Bone marrow (tissue), 2 donors: ENCODE measurements at regions not wholly inside any gene's neighbourhood (a gene's known extent, or its start where the extent isn't known, plus 50 kb on each side); places are given as distances from the start of the nearest gene placed in this dataset.

Experiments
- DNase-seq, 2 donors: peaks; one replicate each; lab custom pipeline; 2025; lab: John Stamatoyannopoulos, UW

GRCh38 chr5:98454407-98454806, 319.1 kb upstream of the RGMB start:
- no peak for DNase-seq

DNA sequence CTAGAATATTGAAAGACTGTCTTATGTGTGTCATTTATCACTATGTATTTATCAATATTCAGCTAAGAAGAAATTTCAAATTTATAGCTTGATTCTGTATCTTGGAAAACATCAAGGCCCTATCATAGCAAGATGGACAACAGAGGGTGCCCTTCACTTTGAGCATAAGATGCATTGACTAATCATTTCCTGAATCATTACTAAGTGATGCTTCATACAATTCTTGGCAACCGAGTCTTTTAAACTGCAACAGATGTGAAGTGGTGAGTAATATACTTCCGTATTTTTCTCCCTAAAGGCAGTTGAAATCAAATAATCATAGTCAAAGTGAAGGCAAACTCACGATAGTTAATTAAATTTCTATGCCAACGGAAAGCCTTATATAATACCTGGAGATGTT, 318.6 kb upstream of the RGMB start:
- no peak for DNase-seq

DNA sequence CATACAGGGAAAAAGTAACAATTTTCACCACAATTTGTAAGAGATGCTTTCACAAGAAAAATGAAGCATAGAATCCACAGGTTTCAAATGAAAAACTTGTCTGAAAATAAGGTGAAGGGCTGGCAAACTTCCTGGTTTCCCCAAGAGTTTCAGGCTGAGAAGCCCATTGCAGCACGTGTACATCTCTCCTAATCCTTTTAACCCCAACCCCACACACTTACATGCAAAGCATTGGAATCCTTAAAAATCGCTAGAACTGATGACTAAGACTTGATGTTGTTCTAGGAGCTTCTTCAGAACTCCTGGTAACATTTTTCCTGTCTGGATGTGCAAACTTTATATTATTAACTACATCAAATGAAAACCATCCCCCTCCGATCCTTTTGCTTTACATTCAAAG, 317.8 kb upstream of the RGMB start:
- DNase-seq: no peak

GRCh38 chr5:98458004-98458403, 315.5 kb upstream of the RGMB start:
- no peak for DNase-seq

DNA sequence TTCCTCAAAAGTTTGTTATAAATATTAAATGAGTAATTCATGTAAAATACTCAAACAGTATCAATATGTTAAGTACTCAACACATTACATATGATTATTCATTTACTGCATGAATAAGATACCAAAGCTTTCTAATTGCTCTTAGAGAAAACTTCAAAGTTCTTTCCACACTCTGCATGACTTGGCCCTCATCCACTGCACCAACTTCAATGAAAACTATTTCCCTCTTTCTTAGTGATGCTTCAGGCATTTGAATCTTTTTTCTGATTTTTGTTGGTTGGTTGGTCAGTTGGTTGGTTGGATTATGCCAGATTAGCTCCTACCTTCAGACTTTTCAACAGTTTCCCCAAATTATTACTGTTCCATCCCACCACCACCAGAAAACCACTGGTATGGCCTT, 314.7 kb upstream of the RGMB start:
- DNase-seq: no peak

DNA sequence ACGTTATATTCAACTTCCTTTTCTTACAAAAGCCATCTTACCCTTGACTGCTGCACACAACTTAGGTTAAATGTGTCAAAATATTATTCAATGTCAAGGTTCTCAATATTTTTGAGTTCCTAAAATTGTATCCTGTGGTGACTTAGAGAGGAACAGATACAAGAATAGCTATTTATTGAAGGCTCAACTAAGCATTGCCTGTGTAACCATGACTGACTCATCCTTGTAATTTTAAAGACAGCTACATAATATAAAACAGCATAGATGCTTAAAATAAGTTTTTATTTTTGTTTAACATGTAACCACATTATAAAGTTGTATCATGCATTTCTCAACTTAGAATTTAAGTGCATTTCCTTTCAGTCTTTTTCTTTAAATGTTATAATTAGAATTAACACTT, 312.9 kb upstream of the RGMB start:
- DNase-seq: no peak

DNA sequence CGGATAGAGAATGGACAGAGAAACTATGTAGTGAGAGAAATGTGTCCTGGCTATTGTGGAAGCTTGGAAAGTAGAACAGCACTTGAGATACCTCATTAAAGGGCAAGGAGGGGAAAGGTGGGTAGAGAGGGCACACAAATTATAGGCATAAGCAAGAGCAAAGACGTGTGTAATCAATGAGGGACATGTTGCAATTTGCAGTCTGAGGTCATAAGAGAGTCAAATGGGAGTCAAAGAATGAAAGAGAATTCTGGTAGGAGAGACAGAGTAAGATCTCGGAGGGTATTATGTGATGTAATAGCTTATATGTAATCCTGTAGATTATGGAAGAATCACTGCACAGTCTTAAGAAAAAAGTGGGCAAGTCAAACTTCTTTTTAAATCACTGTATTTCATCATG, 312.0 kb upstream of the RGMB start:
- no peak for DNase-seq

DNA sequence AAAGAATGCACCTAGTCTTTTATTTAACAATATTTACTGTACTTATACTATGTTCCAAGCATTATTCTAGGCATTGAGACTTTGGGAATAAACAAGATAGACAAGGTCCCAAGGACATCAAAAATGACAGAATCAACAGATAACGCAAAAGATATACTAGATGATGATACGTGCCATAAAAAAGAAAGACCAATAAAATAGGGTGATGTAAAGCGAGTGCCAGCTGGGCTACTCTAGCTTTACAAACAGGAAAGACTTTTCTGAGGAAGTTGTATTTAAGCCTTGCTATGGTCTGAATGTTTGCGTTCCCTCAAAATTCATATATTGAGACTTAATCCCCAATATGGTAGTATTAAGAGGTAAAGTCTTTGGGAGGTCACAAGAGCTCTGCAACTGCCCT, 310.2 kb upstream of the RGMB start:
- no peak for DNase-seq

- no peak for DNase-seq
Measured at GRCh38 chr5:98463676-98464075, 309.8 kb upstream of the RGMB start.

DNA sequence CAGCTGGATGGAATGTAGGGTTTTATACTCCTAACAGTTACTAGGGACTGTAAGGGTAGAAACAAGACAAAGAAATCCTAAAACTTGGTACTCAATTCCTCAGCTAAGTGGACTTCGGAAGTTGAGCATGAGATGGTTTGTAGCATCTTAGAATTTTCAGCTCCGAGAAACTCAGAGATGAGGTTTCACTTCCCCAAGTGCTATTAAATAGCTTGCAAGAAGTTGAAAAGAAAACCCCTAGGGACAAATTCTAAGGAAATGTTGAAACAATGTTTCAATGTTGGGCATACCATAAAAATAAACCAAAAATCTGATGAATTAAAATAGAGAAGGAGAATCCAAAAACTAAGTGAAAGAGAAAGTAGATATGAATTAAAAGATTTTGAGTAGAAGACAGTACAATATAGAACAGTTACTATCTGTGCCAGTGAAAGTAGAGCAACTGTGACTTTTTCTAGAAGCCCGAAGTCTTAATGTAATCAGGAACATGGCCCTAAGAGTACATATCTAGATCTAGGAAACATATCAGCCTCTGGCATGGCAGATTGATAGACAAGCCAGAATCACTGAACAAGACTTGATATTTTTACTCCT, 308.6 kb upstream of the RGMB start:
- DNase-seq: no peak

- no peak for DNase-seq
Measured at GRCh38 chr5:98468188-98468869, 305.1 kb upstream of the RGMB start.

DNA sequence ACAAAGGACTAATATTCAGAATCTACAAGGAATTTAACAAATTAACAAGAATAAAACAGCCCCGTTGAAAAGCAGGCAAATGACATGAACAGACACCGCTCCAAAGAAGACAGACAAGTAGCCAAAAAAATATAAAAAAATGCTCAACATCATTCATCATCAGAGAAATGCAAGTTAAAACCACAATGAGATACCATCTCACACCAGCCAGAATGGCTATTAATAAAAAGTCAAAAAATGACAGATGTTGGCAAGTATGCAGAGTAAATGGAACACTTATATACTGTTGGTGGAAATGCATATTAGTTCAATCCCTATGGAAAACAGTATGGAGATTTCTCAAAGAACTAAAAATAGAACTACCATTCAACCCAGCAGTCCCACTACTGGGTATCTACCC, 302.7 kb upstream of the RGMB start:
- DNase-seq: no peak

DNA sequence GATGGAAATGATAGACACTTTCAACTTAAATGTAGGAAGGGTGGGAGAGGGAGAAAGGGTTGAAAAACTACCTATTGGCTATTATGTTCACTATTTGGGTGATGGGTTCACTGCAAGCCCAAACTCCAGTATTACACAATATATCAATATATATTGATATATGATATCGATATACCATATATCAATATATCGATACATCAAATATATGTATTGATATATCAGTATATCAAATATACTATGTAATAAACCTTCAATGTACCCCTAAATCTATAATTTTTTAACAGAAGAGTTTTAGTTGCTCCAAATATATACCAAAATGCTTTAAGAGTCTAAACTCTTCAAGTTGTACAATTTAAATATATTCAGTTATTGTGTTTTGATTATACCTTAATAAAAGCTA, 302.0 kb upstream of the RGMB start:
- DNase-seq: no peak

- DNase-seq: no peak
Measured at GRCh38 chr5:98474216-98474615, 299.2 kb upstream of the RGMB start.

DNA sequence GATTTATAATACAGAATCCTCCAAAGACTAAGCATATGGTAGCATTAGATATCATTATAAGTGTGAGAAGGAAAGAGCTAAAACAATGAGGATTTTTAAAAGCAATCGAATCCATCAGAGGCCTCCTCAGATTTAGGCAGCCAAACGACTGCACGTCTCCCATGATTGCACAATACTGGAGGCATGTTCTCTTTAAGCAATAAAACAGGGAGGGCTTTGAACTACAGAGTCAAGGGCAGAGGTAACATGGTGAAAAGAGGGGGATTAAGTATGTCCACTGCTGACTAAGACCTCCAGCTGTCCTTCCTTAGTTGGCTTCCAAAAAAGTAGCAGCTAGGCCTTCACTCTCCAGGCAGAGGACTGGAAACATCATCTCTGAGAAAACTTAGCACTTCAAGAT, 298.7 kb upstream of the RGMB start:
- DNase-seq: no peak

DNA sequence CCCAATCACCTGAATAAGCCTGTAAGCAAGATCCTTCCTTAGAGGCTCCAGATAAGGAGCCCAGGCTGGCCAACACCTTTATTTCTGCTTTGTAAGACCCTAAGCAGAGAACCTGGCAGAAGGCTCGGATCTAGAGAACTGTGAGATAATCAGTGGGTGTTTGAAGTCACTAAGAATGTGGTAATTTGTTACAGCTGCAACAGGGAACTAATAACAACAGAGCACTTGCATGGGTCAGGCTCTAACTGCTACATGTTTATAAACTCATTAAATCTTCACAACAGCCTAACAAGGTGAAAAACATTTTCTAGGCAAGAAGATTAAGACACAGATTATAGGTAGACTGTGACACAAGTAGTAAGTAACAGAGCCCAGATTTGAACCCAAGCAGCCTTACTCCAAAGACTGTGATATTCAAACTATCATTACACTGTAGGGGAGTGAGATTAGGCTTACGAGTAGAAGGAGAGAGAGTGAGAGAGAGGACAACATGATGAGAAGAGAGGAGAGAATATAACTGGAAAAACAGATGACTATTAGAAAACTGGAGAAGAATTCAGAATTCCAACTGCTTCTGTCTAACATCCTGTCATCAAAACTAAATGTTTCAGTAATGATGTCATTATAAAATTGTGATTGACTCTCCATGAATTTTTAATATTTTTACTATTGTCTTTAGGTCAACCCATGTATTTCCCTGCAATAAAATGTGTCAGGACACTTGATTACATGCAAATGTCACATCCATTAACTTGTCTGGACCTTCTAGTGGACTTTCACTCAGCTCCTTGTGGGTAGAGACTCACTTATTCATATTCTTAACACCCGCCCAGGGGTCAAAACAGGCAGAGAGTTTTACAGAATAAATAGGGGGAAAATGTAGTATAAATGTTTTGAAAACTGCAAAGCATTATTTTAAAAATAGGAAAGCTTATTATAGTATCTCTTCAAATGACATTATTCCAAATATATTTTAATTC, 290.9 kb upstream of the RGMB start:
- DNase-seq: no peak

DNA sequence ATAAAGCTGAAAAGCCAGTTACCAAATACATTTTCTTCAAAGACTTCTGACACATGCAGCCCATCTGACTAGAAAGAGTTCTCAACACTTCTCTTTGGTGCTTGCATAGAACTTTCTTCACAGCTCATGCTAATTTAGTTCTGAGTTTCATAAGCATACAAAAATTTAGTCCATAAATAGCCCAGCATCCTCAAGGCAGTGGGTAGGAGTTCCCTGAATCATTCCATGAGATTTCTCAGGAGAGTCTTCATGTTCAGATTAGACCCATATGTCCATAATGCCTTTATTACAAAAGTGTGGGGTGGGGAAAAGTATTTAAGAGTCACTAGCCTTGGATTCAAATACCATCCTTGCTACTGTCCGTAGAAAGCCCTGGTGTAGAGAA, 290.2 kb upstream of the RGMB start:
- DNase-seq: no peak

DNA sequence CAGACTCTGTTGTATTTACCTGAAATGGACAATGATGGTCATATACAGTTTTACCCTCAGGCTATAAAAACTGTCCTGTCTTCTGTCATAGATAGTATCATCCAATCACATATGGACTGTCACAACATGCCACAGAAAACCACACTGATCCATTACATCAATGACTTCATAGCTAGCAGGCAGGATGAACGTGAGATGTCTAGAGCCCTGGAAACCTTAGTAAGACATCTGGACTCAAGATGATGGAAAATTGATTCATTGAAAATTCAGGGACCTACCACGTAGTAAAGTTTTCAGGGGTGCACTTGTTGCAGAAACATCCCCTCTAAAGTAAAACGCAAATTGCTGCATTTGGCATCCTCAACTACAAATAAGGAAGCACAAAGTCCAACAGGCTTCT, 284.4 kb upstream of the RGMB start:
- no peak for DNase-seq

DNA sequence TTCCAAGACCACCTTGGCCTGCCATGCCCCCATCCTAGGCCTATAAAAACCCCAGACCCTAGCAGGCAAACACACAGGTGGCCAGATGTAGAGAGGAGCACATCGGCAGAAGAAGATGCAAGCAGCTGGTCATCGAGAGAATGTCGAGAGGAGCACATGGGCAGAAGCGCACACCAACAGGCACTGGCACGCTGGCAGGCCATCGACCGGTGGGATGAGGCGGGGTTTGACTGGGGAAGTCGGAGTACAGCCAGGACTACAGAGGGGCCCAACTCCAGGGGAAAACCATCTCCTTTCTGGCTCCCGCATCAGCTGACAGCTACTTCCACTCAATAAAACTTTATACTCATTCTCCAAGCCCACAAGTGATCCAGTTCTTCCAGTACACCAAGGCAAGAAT, 283.1 kb upstream of the RGMB start:
- no peak for DNase-seq

DNA sequence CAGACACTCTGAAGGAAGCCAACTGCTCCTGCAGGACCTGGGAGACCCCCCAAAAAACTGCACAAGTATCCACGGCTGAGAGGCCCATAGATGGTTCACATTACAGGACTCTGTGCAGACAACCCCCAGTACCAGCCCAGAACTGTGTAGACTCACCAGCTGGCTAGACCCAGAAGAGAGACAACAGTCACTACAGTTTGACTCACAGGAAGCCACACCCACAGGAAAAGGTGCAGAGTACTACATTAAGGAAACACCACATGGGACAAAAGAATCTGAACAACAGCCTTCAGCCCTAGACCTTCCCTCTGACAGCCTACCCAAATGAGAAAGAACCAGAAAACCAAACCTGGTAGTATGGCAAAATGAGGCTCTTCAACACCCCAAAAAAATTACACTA, 281.2 kb upstream of the RGMB start:
- no peak for DNase-seq

DNA sequence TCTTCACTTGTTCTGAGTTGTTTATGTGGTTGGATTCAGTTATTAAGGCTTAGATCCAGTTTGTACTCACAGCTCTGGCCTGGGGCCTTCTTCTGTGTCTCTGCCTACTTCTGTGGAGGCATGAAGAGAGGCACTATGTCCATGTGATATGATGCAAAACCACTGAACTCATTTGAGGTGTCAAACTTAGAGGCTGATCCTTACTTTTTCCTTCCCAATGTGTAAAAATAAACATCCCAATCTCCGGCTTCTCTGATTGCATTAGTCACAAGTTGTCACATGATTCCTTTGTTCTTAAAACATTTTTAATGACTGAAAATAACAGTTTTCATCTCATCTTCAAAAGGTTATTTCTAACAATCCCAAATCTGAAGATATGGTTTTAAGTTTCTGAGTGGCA, 276.0 kb upstream of the RGMB start:
- DNase-seq: no peak

DNA sequence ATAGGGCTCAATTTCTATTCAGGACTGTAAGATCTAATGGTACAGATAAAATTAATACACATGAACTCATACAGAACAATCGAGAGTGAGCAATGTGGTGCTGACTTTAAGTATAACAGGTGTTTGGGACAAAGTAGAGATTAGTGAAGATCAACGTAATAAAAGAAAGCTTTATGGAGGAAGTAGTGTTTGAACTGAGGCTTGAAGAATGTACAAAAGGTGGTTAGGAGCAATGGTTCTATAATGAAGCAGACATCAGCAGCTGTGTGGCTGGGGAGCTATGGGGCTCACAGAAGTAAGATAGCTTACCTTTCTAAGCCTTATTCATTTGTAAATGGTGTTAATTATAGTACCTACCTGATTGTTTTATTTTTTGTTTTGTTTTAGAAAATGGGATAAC, 275.4 kb upstream of the RGMB start:
- no peak for DNase-seq

DNA sequence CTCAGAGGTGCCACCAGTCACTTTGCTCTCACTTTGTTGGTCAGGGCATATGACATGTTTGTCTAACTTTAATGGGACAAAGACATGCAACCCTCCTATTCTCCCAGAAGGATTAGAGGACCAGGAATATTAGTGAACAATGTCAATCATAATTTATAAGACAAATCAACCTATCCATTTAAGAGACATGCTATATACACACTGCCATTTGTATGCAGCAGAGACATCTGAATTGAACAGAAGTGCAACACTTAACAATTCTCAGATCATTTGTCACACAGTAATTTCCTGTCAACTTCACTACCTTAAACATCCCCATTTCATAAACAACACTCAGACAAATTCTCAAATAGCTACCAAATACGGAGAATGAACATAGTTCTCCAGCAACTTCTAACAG, 273.6 kb upstream of the RGMB start:
- DNase-seq: no peak
